HG02759 (cell line): ENCODE measurements at regions not wholly inside any gene's neighbourhood (a gene's known extent, or its start where the extent isn't known, plus 50 kb on each side); places are given as distances from the start of the nearest gene placed in this dataset.
"Not testable (repeated sequence)": the region's sequence is repeated elsewhere in the genome, so short reads cannot be mapped to it uniquely, and the experiment has no call there.

Source experiments
- ATAC-seq: cut with Tn5 transposase; IDR thresholded peaks from one replicate; pipeline ENCODE4 v1.9.1; 2021; ENCODE audit warnings: mild to moderate bottlenecking, moderate library complexity; ENCODE audit not compliant: unreplicated experiment

GRCh38 chr7:123264820-123265219 lies 65.1 kb upstream of the SLC13A1 start:
- ATAC-seq = not testable (repeated sequence)

- no peak for ATAC-seq
Observed at GRCh38 chr7:123260428-123260960, 60.7 kb upstream of the SLC13A1 start.

- ATAC-seq = no peak
Observed at GRCh38 chr7:123259759-123260158, 60.0 kb upstream of the SLC13A1 start.
